HEK293 (cell line): ENCODE measurements at regions not wholly inside any gene's neighbourhood (a gene's known extent, or its start where the extent isn't known, plus 50 kb on each side); places are given as distances from the start of the nearest gene placed in this dataset.

ENCODE experiments used
- CTCF ChIA-PET: fragments of 350-600 bp; formaldehyde crosslinking; extraction: SDS; loops from one replicate; lab custom pipeline; 2021; ENCODE audit warnings: antibody characterized with exemption; lab: Yijun Ruan, JAX
- POLR2A ChIA-PET: fragments of 300-600 bp; formaldehyde crosslinking; extraction: SDS; loops from one replicate; lab custom pipeline; 2020; ENCODE audit warnings: antibody characterized with exemption, inconsistent platforms; lab: Yijun Ruan, JAX
- H3K27ac ChIP-seq: fragments of 200-500 bp; sonication (Bioruptor generic); 2 replicates; pipeline ENCODE4 v1.5.1; 2014; ENCODE audit warnings: low read depth, low read length, control low read depth, inconsistent platforms; ENCODE audit errors: extremely low read depth
- H3K36me3 ChIP-seq, 2 experiments: fragments of 200-500 bp in 1 of 2; sonication (Bioruptor generic) in 1 of 2; 1 replicate in 1 of 2; 2 replicates in 1 of 2; pipeline ENCODE4 v1.5.1; 2014 to 2017; ENCODE audit warnings: inconsistent platforms in 2 of 2, low read length in 2 of 2; ENCODE audit not compliant: control insufficient read depth in 2 of 2, insufficient read depth in 1 of 2
- H3K4me1 ChIP-seq: fragments of 200-500 bp; sonication (Bioruptor generic); 2 replicates; pipeline ENCODE4 v1.5.1; 2014; ENCODE audit warnings: mild to moderate bottlenecking, low read length, inconsistent platforms; ENCODE audit not compliant: control insufficient read depth, insufficient read depth
- H3K4me3 ChIP-seq: 2 replicates; pipeline ENCODE4 v1.5.1; 2011; ENCODE audit warnings: low read depth, mild to moderate bottlenecking, control low read depth, low read length, moderate library complexity
- H3K9me3 ChIP-seq: fragments of 200-500 bp; sonication (Bioruptor generic); 2 replicates; pipeline ENCODE4 v1.5.1; 2014; ENCODE audit warnings: low read depth, low read length, inconsistent platforms; ENCODE audit not compliant: control insufficient read depth, insufficient read depth
- HIC1 ChIP-seq: fragments of 450-650 bp; formaldehyde crosslinking; IDR thresholded peaks from 2 replicates; pipeline ENCODE4 v1.5.1; 2016; ENCODE audit warnings: missing biosample characterization, missing genetic modification characterization
- KLF7 ChIP-seq: fragments of 450-650 bp; formaldehyde crosslinking; IDR thresholded peaks from 2 replicates; pipeline ENCODE4 v1.5.1; 2016; ENCODE audit warnings: missing biosample characterization, missing genetic modification characterization, borderline replicate concordance
- MEIS1 ChIP-seq: sonication (generic); formaldehyde crosslinking; IDR thresholded peaks from 2 replicates; pipeline ENCODE4 v1.8.1; 2022; ENCODE audit warnings: missing genetic modification reagents, mild to moderate bottlenecking, borderline replicate concordance
- SCRT2 ChIP-seq: fragments of 450-650 bp; formaldehyde crosslinking; IDR thresholded peaks from 2 replicates; pipeline ENCODE4 v1.5.1; 2016; ENCODE audit warnings: missing biosample characterization, missing genetic modification characterization
- ZBTB20 ChIP-seq: fragments of 450-650 bp; formaldehyde crosslinking; IDR thresholded peaks from 2 replicates; pipeline ENCODE4 v1.5.1; 2016; ENCODE audit warnings: missing biosample characterization, missing genetic modification characterization
- ZBTB49 ChIP-seq: fragments of 450-650 bp; formaldehyde crosslinking; IDR thresholded peaks from 2 replicates; pipeline ENCODE4 v1.5.1; 2016; ENCODE audit warnings: missing biosample characterization, missing genetic modification characterization, low read depth
- ZNF10 ChIP-seq: fragments of 450-650 bp; formaldehyde crosslinking; IDR thresholded peaks from 2 replicates; pipeline ENCODE4 v1.5.1; 2017; ENCODE audit warnings: missing biosample characterization, missing genetic modification characterization
- ZNF140 ChIP-seq: fragments of 450-650 bp; formaldehyde crosslinking; IDR thresholded peaks from 2 replicates; pipeline ENCODE4 v1.5.1; 2016; ENCODE audit warnings: missing biosample characterization, missing genetic modification characterization
- ZNF16 ChIP-seq: fragments of 450-650 bp; formaldehyde crosslinking; IDR thresholded peaks from 2 replicates; pipeline ENCODE4 v1.5.1; 2016; ENCODE audit warnings: low read depth, missing biosample characterization, missing genetic modification characterization
- ZNF175 ChIP-seq: fragments of 450-650 bp; formaldehyde crosslinking; IDR thresholded peaks from 2 replicates; pipeline ENCODE4 v1.5.1; 2016; ENCODE audit warnings: missing biosample characterization, missing genetic modification characterization
- ZNF221 ChIP-seq: fragments of 450-650 bp; formaldehyde crosslinking; IDR thresholded peaks from 2 replicates; pipeline ENCODE4 v1.5.1; 2017; ENCODE audit warnings: missing biosample characterization, missing genetic modification characterization, borderline replicate concordance
- ZNF266 ChIP-seq: fragments of 450-650 bp; formaldehyde crosslinking; IDR thresholded peaks from 2 replicates; pipeline ENCODE4 v1.5.1; 2016; ENCODE audit warnings: missing biosample characterization, missing genetic modification characterization, low read depth
- ZNF302 ChIP-seq: fragments of 450-650 bp; formaldehyde crosslinking; IDR thresholded peaks from 2 replicates; pipeline ENCODE4 v1.5.1; 2016; ENCODE audit warnings: missing biosample characterization, missing genetic modification characterization, low read depth
- ZNF311 ChIP-seq: fragments of 450-650 bp; formaldehyde crosslinking; IDR thresholded peaks from 2 replicates; pipeline ENCODE4 v1.5.1; 2017; ENCODE audit warnings: missing biosample characterization, missing genetic modification characterization, borderline replicate concordance
- ZNF324 ChIP-seq: fragments of 450-650 bp; formaldehyde crosslinking; IDR thresholded peaks from 2 replicates; pipeline ENCODE4 v1.5.1; 2016; ENCODE audit warnings: missing biosample characterization, missing genetic modification characterization
- ZNF354C ChIP-seq: fragments of 450-650 bp; formaldehyde crosslinking; IDR thresholded peaks from 2 replicates; pipeline ENCODE4 v1.5.1; 2016; ENCODE audit warnings: missing biosample characterization, missing genetic modification characterization, low read depth, borderline replicate concordance
- ZNF394 ChIP-seq: fragments of 450-650 bp; formaldehyde crosslinking; IDR thresholded peaks from 2 replicates; pipeline ENCODE4 v1.5.1; 2016; ENCODE audit warnings: missing biosample characterization, missing genetic modification characterization, mild to moderate bottlenecking, moderate library complexity, borderline replicate concordance
- ZNF548 ChIP-seq: fragments of 450-650 bp; formaldehyde crosslinking; IDR thresholded peaks from 2 replicates; pipeline ENCODE4 v1.5.1; 2016; ENCODE audit warnings: missing biosample characterization, missing genetic modification characterization
- ZNF621 ChIP-seq: fragments of 450-650 bp; formaldehyde crosslinking; IDR thresholded peaks from 2 replicates; pipeline ENCODE4 v1.5.1; 2017; ENCODE audit warnings: missing biosample characterization, missing genetic modification characterization
- ZNF785 ChIP-seq: fragments of 450-650 bp; formaldehyde crosslinking; IDR thresholded peaks from 2 replicates; pipeline ENCODE4 v1.5.1; 2016; ENCODE audit warnings: missing biosample characterization, missing genetic modification characterization
- ZNF792 ChIP-seq: fragments of 450-650 bp; formaldehyde crosslinking; IDR thresholded peaks from 2 replicates; pipeline ENCODE4 v1.5.1; 2016; ENCODE audit warnings: missing biosample characterization, missing genetic modification characterization
- ZNF843 ChIP-seq: fragments of 450-650 bp; formaldehyde crosslinking; IDR thresholded peaks from 2 replicates; pipeline ENCODE4 v1.5.1; 2016; ENCODE audit warnings: missing biosample characterization, missing genetic modification characterization
- ZXDB ChIP-seq: fragments of 450-650 bp; formaldehyde crosslinking; IDR thresholded peaks from 2 replicates; pipeline ENCODE4 v1.5.1; 2016; ENCODE audit warnings: missing biosample characterization, missing genetic modification characterization
- TF ChIP-seq, protein P1 (sequence below): fragments of 450-650 bp; formaldehyde crosslinking; IDR thresholded peaks from 2 replicates; pipeline ENCODE4 v1.5.1; 2017; ENCODE audit warnings: missing biosample characterization, missing genetic modification characterization
- TF ChIP-seq, protein P2 (sequence below): fragments of 450-650 bp; formaldehyde crosslinking; conservative IDR thresholded peaks from 2 replicates; pipeline ENCODE4 v1.5.1; 2016; ENCODE audit warnings: low read depth, missing biosample characterization, missing genetic modification characterization

DNA sequence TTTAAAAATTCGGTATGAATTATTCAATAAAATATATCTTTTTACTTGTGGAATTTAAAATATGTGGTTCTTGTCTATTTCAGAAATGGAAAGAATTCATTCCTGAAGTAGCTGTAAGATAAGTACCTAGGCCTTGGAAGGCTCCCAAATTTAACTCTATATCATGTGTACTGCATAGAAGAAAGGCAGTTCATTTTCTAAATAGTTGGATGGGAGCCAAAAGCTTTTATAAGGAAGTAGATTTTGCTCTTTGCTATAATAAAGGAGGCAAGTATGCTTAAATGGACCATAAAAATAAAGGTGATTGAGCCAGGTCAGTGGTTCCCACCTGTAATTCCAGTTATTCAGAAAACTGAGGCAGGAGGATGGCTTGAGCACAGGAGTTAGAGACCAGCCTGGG is 187.5 kb downstream of the ATXN7L3B start:
- Histone ChIP-seq H3K4me3 (no peak overlapping the region), H3K36me3 (no peaks in the 10 kb centered on the region), H3K27ac (no peak overlapping the region), H3K4me1 (no peaks in the 10 kb centered on the region), H3K9me3 (no peaks in the 10 kb centered on the region)
- TF ChIP-seq SCRT2 = no peak
- no peak for TF ChIP-seq ZNF221 (tag by site-specific recombination)
- no peak for TF ChIP-seq ZNF843 (tag by site-specific recombination)
- no peak for TF ChIP-seq ZNF16 (tag by site-specific recombination)
- TF ChIP-seq ZNF175 (tag by site-specific recombination) = no peak
- TF ChIP-seq ZBTB49 (tag by site-specific recombination) = no peak
- no peak for TF ChIP-seq ZNF140
- TF ChIP-seq ZNF311 (tag by site-specific recombination) = no peak
- POLR2A ChIA-PET = no interaction called here
- CTCF ChIA-PET = no interaction called here

GRCh38 chr12:74728006-74728405 is 190.4 kb downstream of the ATXN7L3B start:
- H3K36me3 ChIP-seq = no peaks in the 10 kb centered on the region
- H3K9me3 ChIP-seq = no peaks in the 10 kb centered on the region
- H3K4me3 ChIP-seq = no peak overlapping the region
- H3K4me1 ChIP-seq = no peaks in the 10 kb centered on the region
- ChIA-PET CTCF (no interaction called here), POLR2A (no interaction called here)
- H3K27ac ChIP-seq = no peak overlapping the region
- no peak for TF ChIP-seq ZNF354C
- no peak for TF ChIP-seq ZNF785 (tag by site-specific recombination)
- TF ChIP-seq, protein P1, sequence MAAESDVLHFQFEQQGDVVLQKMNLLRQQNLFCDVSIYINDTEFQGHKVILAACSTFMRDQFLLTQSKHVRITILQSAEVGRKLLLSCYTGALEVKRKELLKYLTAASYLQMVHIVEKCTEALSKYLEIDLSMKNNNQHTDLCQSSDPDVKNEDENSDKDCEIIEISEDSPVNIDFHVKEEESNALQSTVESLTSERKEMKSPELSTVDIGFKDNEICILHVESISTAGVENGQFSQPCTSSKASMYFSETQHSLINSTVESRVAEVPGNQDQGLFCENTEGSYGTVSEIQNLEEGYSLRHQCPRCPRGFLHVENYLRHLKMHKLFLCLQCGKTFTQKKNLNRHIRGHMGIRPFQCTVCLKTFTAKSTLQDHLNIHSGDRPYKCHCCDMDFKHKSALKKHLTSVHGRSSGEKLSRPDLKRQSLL (tag by site-specific recombination) = no peak
- no peak for TF ChIP-seq ZNF266
- TF ChIP-seq ZBTB20 (tag by site-specific recombination) = no peak
- no peak for TF ChIP-seq ZNF10
- no peak for TF ChIP-seq ZNF792 (tag by site-specific recombination)
- TF ChIP-seq HIC1 (tag by site-specific recombination) = no peak
- TF ChIP-seq, protein P2, sequence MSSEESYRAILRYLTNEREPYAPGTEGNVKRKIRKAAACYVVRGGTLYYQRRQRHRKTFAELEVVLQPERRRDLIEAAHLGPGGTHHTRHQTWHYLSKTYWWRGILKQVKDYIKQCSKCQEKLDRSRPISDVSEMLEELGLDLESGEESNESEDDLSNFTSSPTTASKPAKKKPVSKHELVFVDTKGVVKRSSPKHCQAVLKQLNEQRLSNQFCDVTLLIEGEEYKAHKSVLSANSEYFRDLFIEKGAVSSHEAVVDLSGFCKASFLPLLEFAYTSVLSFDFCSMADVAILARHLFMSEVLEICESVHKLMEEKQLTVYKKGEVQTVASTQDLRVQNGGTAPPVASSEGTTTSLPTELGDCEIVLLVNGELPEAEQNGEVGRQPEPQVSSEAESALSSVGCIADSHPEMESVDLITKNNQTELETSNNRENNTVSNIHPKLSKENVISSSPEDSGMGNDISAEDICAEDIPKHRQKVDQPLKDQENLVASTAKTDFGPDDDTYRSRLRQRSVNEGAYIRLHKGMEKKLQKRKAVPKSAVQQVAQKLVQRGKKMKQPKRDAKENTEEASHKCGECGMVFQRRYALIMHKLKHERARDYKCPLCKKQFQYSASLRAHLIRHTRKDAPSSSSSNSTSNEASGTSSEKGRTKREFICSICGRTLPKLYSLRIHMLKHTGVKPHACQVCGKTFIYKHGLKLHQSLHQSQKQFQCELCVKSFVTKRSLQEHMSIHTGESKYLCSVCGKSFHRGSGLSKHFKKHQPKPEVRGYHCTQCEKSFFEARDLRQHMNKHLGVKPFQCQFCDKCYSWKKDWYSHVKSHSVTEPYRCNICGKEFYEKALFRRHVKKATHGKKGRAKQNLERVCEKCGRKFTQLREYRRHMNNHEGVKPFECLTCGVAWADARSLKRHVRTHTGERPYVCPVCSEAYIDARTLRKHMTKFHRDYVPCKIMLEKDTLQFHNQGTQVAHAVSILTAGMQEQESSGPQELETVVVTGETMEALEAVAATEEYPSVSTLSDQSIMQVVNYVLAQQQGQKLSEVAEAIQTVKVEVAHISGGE (tag by site-specific recombination) = no peak
- no peak for TF ChIP-seq ZXDB (tag by site-specific recombination)
- TF ChIP-seq ZNF324 (tag by site-specific recombination) = no peak
- no peak for TF ChIP-seq KLF7
- no peak for TF ChIP-seq ZNF394
- TF ChIP-seq ZNF621 = no peak
- no peak for TF ChIP-seq MEIS1
- TF ChIP-seq ZNF548 = no peak
- no peak for TF ChIP-seq ZNF302 (tag by site-specific recombination)
